PC-3 (cell line): ENCODE measurements at regions not wholly inside any gene's neighbourhood (a gene's known extent, or its start where the extent isn't known, plus 50 kb on each side); places are given as distances from the start of the nearest gene placed in this dataset.

ENCODE experiments used
- ATAC-seq: fragments of 200-7000 bp; cut with Tn5 transposase; 2 replicates; pipeline ENCODE4 v1.9.1; 2020; ENCODE audit warnings: mild to moderate bottlenecking, moderate library complexity
- BruUV-seq: library from RNA; stranded (reverse); fragments of 400-500 nt; replicated peaks from 2 replicates; lab custom pipeline; 2021; lab: Mats Ljungman, UMichigan
- CTCF ChIA-PET: fragments of 300-600 bp; sonication (Branson Sonifier 250); formaldehyde crosslinking; loops from one replicate; lab custom pipeline; 2022; ENCODE audit warnings: antibody characterized with exemption; lab: Charles Lee
- POLR2A ChIA-PET: fragments of 300-600 bp; sonication (Branson Sonifier 250); formaldehyde crosslinking; loops from one replicate; lab custom pipeline; 2022; ENCODE audit warnings: antibody characterized with exemption; ENCODE audit not compliant: unreplicated experiment; lab: Charles Lee
- DNase-seq: peaks from one replicate; pipeline ENCODE4 v3.0.0-alpha.2; 2015
- H2AFZ ChIP-seq: fragments of 300-600 bp; sonication (generic); 2 replicates; pipeline ENCODE4 v1.6.0; 2016; ENCODE audit warnings: antibody characterized with exemption, low read length
- H3F3A ChIP-seq: fragments of 300-600 bp; sonication (generic); one replicate; pipeline ENCODE4 v1.6.0; 2017; ENCODE audit warnings: antibody characterized with exemption, low read length, control low read depth, mild to moderate bottlenecking; ENCODE audit not compliant: unreplicated experiment
- H3K27ac ChIP-seq: fragments of 300-600 bp; sonication (generic); 2 replicates; pipeline ENCODE4 v1.5.1; 2016; ENCODE audit warnings: mild to moderate bottlenecking, low read length
- H3K27me3 ChIP-seq: fragments of 300-600 bp; sonication (generic); 2 replicates; pipeline ENCODE4 v1.6.1; 2016; ENCODE audit warnings: low read length, mixed read lengths
- H3K36me3 ChIP-seq: fragments of 300-600 bp; sonication (generic); 2 replicates; pipeline ENCODE4 v1.6.1; 2016; ENCODE audit warnings: low read depth, mixed run types, low read length, mixed read lengths
- H3K4me1 ChIP-seq: fragments of 300-600 bp; sonication (generic); 2 replicates; pipeline ENCODE4 v1.5.1; 2016; ENCODE audit warnings: low read length; ENCODE audit not compliant: insufficient read depth
- H3K4me2 ChIP-seq: fragments of 300-600 bp; sonication (generic); 2 replicates; pipeline ENCODE4 v1.6.0; 2016; ENCODE audit warnings: low read length
- H3K4me3 ChIP-seq: fragments of 300-600 bp; sonication (generic); 2 replicates; pipeline ENCODE4 v1.5.1; 2016; ENCODE audit warnings: mild to moderate bottlenecking, low read length, mixed read lengths
- H3K79me2 ChIP-seq: fragments of 300-600 bp; sonication (generic); 2 replicates; pipeline ENCODE4 v1.6.1; 2017; ENCODE audit warnings: low read length, mixed read lengths
- H3K9ac ChIP-seq: fragments of 300-600 bp; sonication (generic); 2 replicates; pipeline ENCODE4 v1.6.0; 2016; ENCODE audit warnings: mild to moderate bottlenecking, low read length
- H3K9me2 ChIP-seq: fragments of 300-600 bp; sonication (generic); replicated peaks from 2 replicates; pipeline ENCODE4 v1.6.1; 2016; ENCODE audit warnings: mixed run types, low read length, mixed read lengths
- H3K9me3 ChIP-seq: fragments of 300-600 bp; sonication (generic); 2 replicates; pipeline ENCODE4 v1.6.1; 2016; ENCODE audit warnings: low read length, mixed read lengths
- H4K20me1 ChIP-seq: fragments of 300-600 bp; sonication (generic); 2 replicates; pipeline ENCODE4 v1.6.1; 2016; ENCODE audit warnings: low read length, mixed read lengths
- EZH2 ChIP-seq: fragments of 300-600 bp; sonication (generic); IDR thresholded peaks from one replicate; pipeline ENCODE4 v1.6.1; 2017; ENCODE audit warnings: antibody characterized with exemption, mild to moderate bottlenecking, low read length; ENCODE audit not compliant: unreplicated experiment
- EZH2phosphoT487 ChIP-seq: fragments of 300-600 bp; sonication (generic); IDR thresholded peaks from 2 replicates; pipeline ENCODE4 v1.6.1; 2018; ENCODE audit warnings: mild to moderate bottlenecking, antibody characterized with exemption, low read length, borderline replicate concordance
- intact Hi-C: fragments of 100-400 bp; cut with micrococcal nuclease; formaldehyde crosslinking; loops from 2 replicates; pipeline ENCODE4 v1.9.0; 2023
- TF ChIP-seq, protein P1 (sequence below): fragments of 300-600 bp; sonication (generic); conservative IDR thresholded peaks from 2 replicates; pipeline ENCODE4 v1.5.1; 2017; ENCODE audit warnings: antibody characterized with exemption, low read depth, mild to moderate bottlenecking, low read length

GRCh38 chr5:136636001-136636400, 270.7 kb upstream of the TRPC7 start:
- TF ChIP-seq EZH2phosphoT487 (no peak), EZH2 (no peak)
- TF ChIP-seq, protein P1, sequence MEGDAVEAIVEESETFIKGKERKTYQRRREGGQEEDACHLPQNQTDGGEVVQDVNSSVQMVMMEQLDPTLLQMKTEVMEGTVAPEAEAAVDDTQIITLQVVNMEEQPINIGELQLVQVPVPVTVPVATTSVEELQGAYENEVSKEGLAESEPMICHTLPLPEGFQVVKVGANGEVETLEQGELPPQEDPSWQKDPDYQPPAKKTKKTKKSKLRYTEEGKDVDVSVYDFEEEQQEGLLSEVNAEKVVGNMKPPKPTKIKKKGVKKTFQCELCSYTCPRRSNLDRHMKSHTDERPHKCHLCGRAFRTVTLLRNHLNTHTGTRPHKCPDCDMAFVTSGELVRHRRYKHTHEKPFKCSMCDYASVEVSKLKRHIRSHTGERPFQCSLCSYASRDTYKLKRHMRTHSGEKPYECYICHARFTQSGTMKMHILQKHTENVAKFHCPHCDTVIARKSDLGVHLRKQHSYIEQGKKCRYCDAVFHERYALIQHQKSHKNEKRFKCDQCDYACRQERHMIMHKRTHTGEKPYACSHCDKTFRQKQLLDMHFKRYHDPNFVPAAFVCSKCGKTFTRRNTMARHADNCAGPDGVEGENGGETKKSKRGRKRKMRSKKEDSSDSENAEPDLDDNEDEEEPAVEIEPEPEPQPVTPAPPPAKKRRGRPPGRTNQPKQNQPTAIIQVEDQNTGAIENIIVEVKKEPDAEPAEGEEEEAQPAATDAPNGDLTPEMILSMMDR, result no peak
- no peak overlapping the region for H3K4me3 ChIP-seq
- CTCF ChIA-PET, result no interaction called here
- no peaks in the 10 kb centered on the region for H3F3A ChIP-seq
- ATAC-seq, result no peak
- intact Hi-C loops, result no loop called here
- no peak overlapping the region for H2AFZ ChIP-seq
- no peaks in the 10 kb centered on the region for H3K36me3 ChIP-seq
- BruUV-seq, result no TSS peak
- no peak for DNase-seq
- H3K9me2 ChIP-seq, result no peaks in the 10 kb centered on the region
- POLR2A ChIA-PET, result no interaction called here
- no peaks in the 10 kb centered on the region for H3K79me2 ChIP-seq
- no peaks in the 10 kb centered on the region for H3K27me3 ChIP-seq
- no peaks in the 10 kb centered on the region for H3K4me1 ChIP-seq
- no peaks in the 10 kb centered on the region for H4K20me1 ChIP-seq
- no peaks in the 10 kb centered on the region for H3K9me3 ChIP-seq
- no peak overlapping the region for H3K27ac ChIP-seq
- no peak overlapping the region for H3K4me2 ChIP-seq
- no peak overlapping the region for H3K9ac ChIP-seq

GRCh38 chr5:136631186-136631585, 265.8 kb upstream of the TRPC7 start:
- Histone ChIP-seq H3K9me2 (no peaks in the 10 kb centered on the region), H4K20me1 (no peaks in the 10 kb centered on the region), H3K4me1 (no peaks in the 10 kb centered on the region), H3F3A (no peaks in the 10 kb centered on the region), H3K27me3 (no peaks in the 10 kb centered on the region), H2AFZ (no peak overlapping the region), H3K9ac (no peak overlapping the region), H3K9me3 (no peaks in the 10 kb centered on the region), H3K79me2 (no peaks in the 10 kb centered on the region), H3K4me3 (no peak overlapping the region), H3K36me3 (no peaks in the 10 kb centered on the region), H3K4me2 (no peak overlapping the region), H3K27ac (no peak overlapping the region)
- intact Hi-C loops, result no loop called here
- BruUV-seq, result no TSS peak
- no peak for TF ChIP-seq EZH2
- TF ChIP-seq, protein P1, result no peak
- POLR2A ChIA-PET, result no interaction called here
- CTCF ChIA-PET, result no interaction called here
- ATAC-seq, result no peak
- DNase-seq, result peak; percentile 15

DNA sequence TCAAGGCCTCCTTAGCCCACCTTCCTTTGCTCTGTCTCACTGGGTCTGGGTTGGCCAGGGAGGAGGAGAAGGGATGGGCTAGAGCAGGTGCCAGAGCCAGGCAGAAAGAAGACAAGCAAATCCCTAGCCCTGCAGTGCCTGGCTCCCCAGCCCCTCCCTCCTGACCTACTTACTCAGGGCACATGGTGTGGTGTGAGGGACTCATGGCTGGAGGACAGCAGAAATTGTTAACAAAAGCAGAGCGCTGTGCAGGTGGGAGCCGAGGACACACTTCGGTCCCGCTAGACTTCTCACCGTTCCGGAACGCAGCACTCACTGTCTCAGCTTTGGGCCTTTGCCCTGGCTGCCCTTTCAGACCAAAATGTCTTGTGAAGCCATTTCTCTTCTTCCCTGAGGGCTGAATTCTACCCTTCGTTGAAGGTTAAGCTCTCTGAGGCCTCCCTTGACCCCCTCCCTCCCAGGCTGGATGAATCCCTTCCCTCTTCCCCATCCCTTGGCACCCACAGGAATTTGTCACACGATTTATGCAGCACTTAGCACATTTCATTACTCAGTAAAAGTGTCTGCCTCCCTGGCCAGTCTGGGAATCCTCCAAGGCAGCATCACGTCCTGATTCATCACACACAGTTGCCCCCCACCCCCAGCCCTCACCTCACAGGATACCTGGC, 263.9 kb upstream of the TRPC7 start:
- DNase-seq, result no peak
- H3K36me3 ChIP-seq, result no peaks in the 10 kb centered on the region
- CTCF ChIA-PET, result no interaction called here
- no peaks in the 10 kb centered on the region for H3K9me3 ChIP-seq
- no peaks in the 10 kb centered on the region for H3K27me3 ChIP-seq
- TF ChIP-seq EZH2, result no peak
- TF ChIP-seq EZH2phosphoT487, result no peak
- TF ChIP-seq, protein P1, result no peak
- BruUV-seq, result no TSS peak
- H3K4me3 ChIP-seq, result no peak overlapping the region
- H4K20me1 ChIP-seq, result no peaks in the 10 kb centered on the region
- no peak overlapping the region for H3K9ac ChIP-seq
- H3K4me1 ChIP-seq, result peaks cover 16% of the 10 kb centered on the region
- no peaks in the 10 kb centered on the region for H3K79me2 ChIP-seq
- H3K27ac ChIP-seq, result no peak overlapping the region
- no peaks in the 10 kb centered on the region for H3K9me2 ChIP-seq
- no peak for ATAC-seq
- H3K4me2 ChIP-seq, result no peak overlapping the region
- intact Hi-C loops, result no loop called here
- H3F3A ChIP-seq, result no peaks in the 10 kb centered on the region
- POLR2A ChIA-PET, result no interaction called here
- no peak overlapping the region for H2AFZ ChIP-seq
